Aorta (tissue), 5 donors: ENCODE measurements at regions not wholly inside any gene's neighbourhood (a gene's known extent, or its start where the extent isn't known, plus 50 kb on each side); places are given as distances from the start of the nearest gene placed in this dataset.

Experiments used
- ATAC-seq: fragments of 200-7000 bp; cut with Tn5 transposase; one replicate; pipeline ENCODE4 v1.9.1; 2022; ENCODE audit warnings: moderate library complexity; ENCODE audit not compliant: low FRiP score
- DNase-seq, 2 donors: peaks; one replicate each; pipeline ENCODE4 v3.0.0-alpha.2; 2020
- H3K27ac ChIP-seq, 2 donors: one replicate each; pipeline ENCODE4 v1.5.1; 2013; ENCODE audit warnings: low read length in 2 of 2, mild to moderate bottlenecking in 2 of 2, moderate library complexity in 2 of 2, control low read depth in 1 of 2, inconsistent platforms in 1 of 2, low read depth in 1 of 2
- H3K27me3 ChIP-seq, 2 donors: one replicate each; pipeline ENCODE4 v1.6.1; 2013; ENCODE audit warnings: control low read depth in 1 of 2, low read length in 1 of 2, mild to moderate bottlenecking in 1 of 2, moderate library complexity in 1 of 2; ENCODE audit not compliant: insufficient read depth in 2 of 2, control insufficient read depth in 1 of 2
- H3K36me3 ChIP-seq, 2 donors: one replicate each; pipeline ENCODE4 v1.6.1; 2013; ENCODE audit warnings: control low read depth in 1 of 2, low read length in 1 of 2, mild to moderate bottlenecking in 1 of 2; ENCODE audit not compliant: insufficient read depth in 2 of 2, control insufficient read depth in 1 of 2
- H3K4me1 ChIP-seq, 2 donors: one replicate each; pipeline ENCODE4 v1.6.1; 2013; ENCODE audit warnings: low read length in 2 of 2, control low read depth in 1 of 2, mild to moderate bottlenecking in 1 of 2, moderate library complexity in 1 of 2; ENCODE audit not compliant: insufficient read depth in 2 of 2, control insufficient read depth in 1 of 2
- H3K4me3 ChIP-seq, 2 donors: one replicate each; pipeline ENCODE4 v1.5.1; 2013; ENCODE audit warnings: low read length in 2 of 2, control low read depth in 1 of 2, mild to moderate bottlenecking in 1 of 2
- H3K9me3 ChIP-seq: one replicate; pipeline ENCODE4 v1.6.1; 2013; ENCODE audit warnings: mild to moderate bottlenecking, low read length; ENCODE audit not compliant: control insufficient read depth
- WGBS, 2 donors: extraction: QIAGEN DNeasy Blood & Tissue Kit; methylation state at CpG; one replicate each; pipeline ENCODE4 v1.1.7; 2013; 5-methylcytosine and 5-hydroxymethylcytosine counted together
- intact Hi-C, 2 donors: fragments of 100-400 bp; cut with DNase I; formaldehyde crosslinking; loops; one replicate each; pipeline versions ENCODE4 v1.14.2 to v1.15.0; 2022
- donor health status: healthy with polysubstance abuse.
- donor health status: Bipolar disorder and iron deficiency.
- donor health status: DM: no; HTN: no; CAD: no.
- donor health status: DM: no; HTN: no; CAD: no.
- donor health status: DM: yes; HTN: yes; CAD: no.

- Histone ChIP-seq H3K27me3 (no peaks in the 10 kb centered on the region), H3K4me3 (no peak overlapping the region), H3K36me3 (no peaks in the 10 kb centered on the region), H3K9me3 (no peaks in the 10 kb centered on the region), H3K4me1 (no peaks in the 10 kb centered on the region), H3K27ac (no peak overlapping the region)
- 53 to 56% methylated on average over 5 of the region's 5 CpGs for WGBS, 2 donors
- intact Hi-C loops = no loop called here
- ATAC-seq (no peak), DNase-seq (no peak)
These were observed 312.3 kb downstream of the SATB1 start for GRCh38 chr3:18112674-18113375.

- H3K9me3 ChIP-seq = no peaks in the 10 kb centered on the region
- WGBS, 2 donors = 25 to 28% methylated on average over 6 of the region's 6 CpGs
- intact Hi-C loops = no loop called here
- H3K27ac ChIP-seq = no peak overlapping the region
- no peaks in the 10 kb centered on the region for H3K36me3 ChIP-seq
- H3K27me3 ChIP-seq = no peaks in the 10 kb centered on the region
- no peak for ATAC-seq
- H3K4me3 ChIP-seq = no peak overlapping the region
- no peaks in the 10 kb centered on the region for H3K4me1 ChIP-seq
- DNase-seq = no peak
These were observed 313.3 kb downstream of the SATB1 start for GRCh38 chr3:18111796-18112232.

GRCh38 chr3:18103591-18103990, 321.5 kb downstream of the SATB1 start:
- intact Hi-C loops = no loop called here

GRCh38 chr3:18100121-18100520, 325.0 kb downstream of the SATB1 start:
- no peaks in the 10 kb centered on the region for H3K27me3 ChIP-seq
- ATAC-seq (no peak), DNase-seq (no peak)
- intact Hi-C loops = no loop called here
- H3K4me1 ChIP-seq = no peaks in the 10 kb centered on the region
- no peak overlapping the region for H3K4me3 ChIP-seq
- H3K9me3 ChIP-seq = no peaks in the 10 kb centered on the region
- H3K27ac ChIP-seq = no peak overlapping the region
- H3K36me3 ChIP-seq = no peaks in the 10 kb centered on the region

More at GRCh38 chr3:18103591-18103990, 321.5 kb downstream of the SATB1 start:
- WGBS, 2 donors = 88 to 93% methylated on average over 3 of the region's 3 CpGs
- Histone ChIP-seq H3K4me1 (peaks cover 0 to 4% of the 10 kb centered on the region in 2 donors), H3K4me3 (no peak overlapping the region), H3K27me3 (no peaks in the 10 kb centered on the region), H3K9me3 (no peaks in the 10 kb centered on the region), H3K27ac (no peak overlapping the region), H3K36me3 (no peaks in the 10 kb centered on the region)
- DNase-seq (no peak), ATAC-seq (no peak)

- no peaks in the 10 kb centered on the region for H3K4me1 ChIP-seq
- H3K36me3 ChIP-seq = no peaks in the 10 kb centered on the region
- intact Hi-C loops = no loop called here
- no peaks in the 10 kb centered on the region for H3K27me3 ChIP-seq
- 73 to 76% methylated on average over 5 of the region's 5 CpGs for WGBS, 2 donors
- H3K27ac ChIP-seq = no peak overlapping the region
- no peak for DNase-seq
- no peak for ATAC-seq
- H3K4me3 ChIP-seq = no peak overlapping the region
- no peaks in the 10 kb centered on the region for H3K9me3 ChIP-seq
These were observed 325.5 kb downstream of the SATB1 start for GRCh38 chr3:18099611-18100010.

- no peaks in the 10 kb centered on the region for H3K27me3 ChIP-seq
- no peak overlapping the region for H3K27ac ChIP-seq
- H3K4me1 ChIP-seq = no peaks in the 10 kb centered on the region
- no peaks in the 10 kb centered on the region for H3K36me3 ChIP-seq
- DNase-seq (no peak), ATAC-seq (no peak)
- H3K9me3 ChIP-seq = no peaks in the 10 kb centered on the region
- no peak overlapping the region for H3K4me3 ChIP-seq
- WGBS, 2 donors = 65 to 75% methylated on average over 6 of the region's 6 CpGs
- intact Hi-C loops = no loop called here
These were observed 326.1 kb downstream of the SATB1 start for GRCh38 chr3:18098960-18099587.

- ATAC-seq = no peak
- DNase-seq = no peak
- 91 to 93% methylated on average over 3 of the region's 3 CpGs for WGBS, 2 donors
- H3K4me1 ChIP-seq = no peaks in the 10 kb centered on the region
- H3K27me3 ChIP-seq = no peaks in the 10 kb centered on the region
- H3K27ac ChIP-seq = no peak overlapping the region
- no peaks in the 10 kb centered on the region for H3K9me3 ChIP-seq
- intact Hi-C loops = no loop called here
- no peak overlapping the region for H3K4me3 ChIP-seq
- no peaks in the 10 kb centered on the region for H3K36me3 ChIP-seq
These were observed 327.1 kb downstream of the SATB1 start for GRCh38 chr3:18097989-18098388.

GRCh38 chr3:18097473-18097872, 327.7 kb downstream of the SATB1 start:
- Histone ChIP-seq H3K27ac (no peak overlapping the region), H3K4me1 (no peaks in the 10 kb centered on the region), H3K4me3 (no peak overlapping the region), H3K27me3 (no peaks in the 10 kb centered on the region), H3K9me3 (no peaks in the 10 kb centered on the region), H3K36me3 (no peaks in the 10 kb centered on the region)
- ATAC-seq (no peak), DNase-seq (no peak)
- intact Hi-C loops = no loop called here
- WGBS, 2 donors = 87 to 88% methylated on average over 3 of the region's 3 CpGs

GRCh38 chr3:18092726-18093125, 332.4 kb downstream of the SATB1 start:
- ATAC-seq (no peak), DNase-seq (no peak)
- WGBS, 2 donors = 61% methylated on average over 5 of the region's 5 CpGs
- Histone ChIP-seq H3K36me3 (no peaks in the 10 kb centered on the region), H3K9me3 (no peaks in the 10 kb centered on the region), H3K27me3 (no peaks in the 10 kb centered on the region), H3K4me1 (no peaks in the 10 kb centered on the region), H3K4me3 (no peak overlapping the region), H3K27ac (no peak overlapping the region)
- intact Hi-C loops = no loop called here
